Transverse colon (tissue), 3 donors: ENCODE measurements at regions not wholly inside any gene's neighbourhood (a gene's known extent, or its start where the extent isn't known, plus 50 kb on each side); places are given as distances from the start of the nearest gene placed in this dataset.

Experiments
- POLR2A ChIP-seq: fragments of 450-650 bp; IDR thresholded peaks from one replicate; pipeline ENCODE4 v1.6.1; 2016; ENCODE audit warnings: antibody characterized with exemption, mild to moderate bottlenecking, moderate library complexity
- POLR2AphosphoS5 ChIP-seq, 3 donors: sonication (generic); formaldehyde crosslinking; IDR thresholded peaks; one replicate each; pipeline ENCODE4 v1.6.1; 2016; ENCODE audit warnings: antibody characterized with exemption in 3 of 3

GRCh38 chr4:152193059-152193458 is 342.8 kb downstream of the FBXW7 start:
- no peak for TF ChIP-seq POLR2AphosphoS5 (IDR thresholded peaks at IDR 0.05)
- no peak for TF ChIP-seq POLR2A
